Stomach (tissue), 8 donors: ENCODE measurements at regions not wholly inside any gene's neighbourhood (a gene's known extent, or its start where the extent isn't known, plus 50 kb on each side); places are given as distances from the start of the nearest gene placed in this dataset.

Source experiments
- DNase-seq, 2 donors: peaks; one replicate each; pipeline versions ENCODE4 v3.0.0 to v3.0.0-alpha.2; 2013 to 2019
- H3K27ac ChIP-seq, 5 donors: fragments of 200-600 bp in 4 of 5; sonication (generic) in 4 of 5; one replicate each; pipeline ENCODE4 v1.5.1; 2013 to 2019; ENCODE audit warnings: mild to moderate bottlenecking in 1 of 5, moderate library complexity in 1 of 5
- H3K27me3 ChIP-seq, 3 donors: fragments of 200-600 bp; sonication (generic); one replicate each; pipeline ENCODE4 v1.5.1; 2017 to 2019; ENCODE audit warnings: mixed run types in 1 of 3
- H3K36me3 ChIP-seq, 4 donors: fragments of 200-600 bp; sonication (generic); 1 replicate in 3 of 4; 2 replicates in 1 of 4; pipeline ENCODE4 v1.5.1; 2016 to 2019
- H3K4me1 ChIP-seq, 4 donors: fragments of 200-600 bp; sonication (generic); one replicate each; pipeline ENCODE4 v1.5.1; 2016 to 2019
- H3K4me3 ChIP-seq, 4 donors: fragments of 200-600 bp; sonication (generic) in 3 of 4; one replicate each; pipeline ENCODE4 v1.5.1; 2016 to 2019; ENCODE audit warnings: mild to moderate bottlenecking in 1 of 4
- H3K9me3 ChIP-seq, 4 donors: fragments of 200-600 bp; sonication (generic); one replicate each; pipeline ENCODE4 v1.5.1; 2016 to 2019
- EP300 ChIP-seq: sonication (generic); formaldehyde crosslinking; IDR thresholded peaks from one replicate; pipeline ENCODE4 v1.6.1; 2017; ENCODE audit warnings: antibody characterized with exemption
- POLR2A ChIP-seq, 4 donors: fragments of 450-650 bp; IDR thresholded peaks; one replicate each; pipeline ENCODE4 v1.6.1; 2016; ENCODE audit warnings: antibody characterized with exemption in 4 of 4, control low read depth in 2 of 4, mild to moderate bottlenecking in 1 of 4, moderate library complexity in 1 of 4
- POLR2AphosphoS5 ChIP-seq, 3 donors: sonication (generic); formaldehyde crosslinking; IDR thresholded peaks; one replicate each; pipeline ENCODE4 v1.6.1; 2016; ENCODE audit warnings: antibody characterized with exemption in 3 of 3
- WGBS, 5 donors: extraction: QIAGEN DNeasy Blood & Tissue Kit in 3 of 5; methylation state at CpG; one replicate each; pipeline versions ENCODE4 v1.1.5 to v1.1.7; 2013 to 2018; 5-methylcytosine and 5-hydroxymethylcytosine counted together
- intact Hi-C: fragments of 100-400 bp; cut with DNase I; formaldehyde crosslinking; loops from one replicate; pipeline ENCODE4 v1.15.1; 2023; ENCODE audit warnings: low total_unique reads
- small RNA-seq, 4 donors: library from RNA; depleted of rRNA; stranded (forward); fragments of <200 nt; gene quantifications; one replicate each; pipeline ENCODE3, GENCODE V24; 2016
- TF ChIP-seq, protein P1 (sequence below), 7 experiments: fragments of 450-650 bp in 4 of 7; fragments of 200-600 bp in 3 of 7; sonication (generic) in 3 of 7; IDR thresholded peaks; one replicate each; pipeline ENCODE4 v1.5.1; 2016 to 2019; ENCODE audit warnings: antibody characterized with exemption in 7 of 7, control low read depth in 2 of 7, mild to moderate bottlenecking in 1 of 7
- donor health status: healthy with polysubstance abuse.
- donor health status: Bipolar disorder and iron deficiency.
- donor health status: healthy.

DNA sequence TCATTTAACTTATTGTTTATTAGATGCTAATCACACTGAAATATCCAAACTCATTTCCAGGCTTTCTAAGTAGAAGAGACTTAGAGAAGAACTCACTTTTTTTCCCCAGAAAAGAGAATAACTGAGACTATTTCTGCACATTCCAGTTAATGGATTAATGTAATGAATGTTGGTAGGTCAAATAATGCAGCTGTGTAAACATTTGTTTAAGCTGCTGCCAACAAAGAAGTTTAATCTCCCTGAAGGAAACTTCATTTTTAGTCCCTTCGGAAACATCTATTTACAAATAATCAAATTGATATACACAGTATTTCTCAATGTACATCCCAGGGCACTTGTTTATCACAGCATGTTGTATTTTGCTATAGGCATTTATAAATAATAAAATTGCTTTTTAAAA lies 126.9 kb downstream of the KCNS3 start:
- no peaks in the 10 kb centered on the region for H3K36me3 ChIP-seq
- H3K4me3 ChIP-seq = no peak overlapping the region
- H3K9me3 ChIP-seq = peaks cover 0 to 9% (median 3%) of the 10 kb centered on the region in 4 donors
- peak in 1 of 2 donors; percentile 30 for DNase-seq
- peaks cover 0 to 11% (median 3%) of the 10 kb centered on the region in 4 donors for H3K4me1 ChIP-seq
- 12 to 33% (median 18%) methylated on average over 1 of the region's 1 CpG for WGBS, 5 donors
- no peak overlapping the region for H3K27ac ChIP-seq
- intact Hi-C loops = no loop called here
- no peaks in the 10 kb centered on the region for H3K27me3 ChIP-seq
- TF ChIP-seq, protein P1, sequence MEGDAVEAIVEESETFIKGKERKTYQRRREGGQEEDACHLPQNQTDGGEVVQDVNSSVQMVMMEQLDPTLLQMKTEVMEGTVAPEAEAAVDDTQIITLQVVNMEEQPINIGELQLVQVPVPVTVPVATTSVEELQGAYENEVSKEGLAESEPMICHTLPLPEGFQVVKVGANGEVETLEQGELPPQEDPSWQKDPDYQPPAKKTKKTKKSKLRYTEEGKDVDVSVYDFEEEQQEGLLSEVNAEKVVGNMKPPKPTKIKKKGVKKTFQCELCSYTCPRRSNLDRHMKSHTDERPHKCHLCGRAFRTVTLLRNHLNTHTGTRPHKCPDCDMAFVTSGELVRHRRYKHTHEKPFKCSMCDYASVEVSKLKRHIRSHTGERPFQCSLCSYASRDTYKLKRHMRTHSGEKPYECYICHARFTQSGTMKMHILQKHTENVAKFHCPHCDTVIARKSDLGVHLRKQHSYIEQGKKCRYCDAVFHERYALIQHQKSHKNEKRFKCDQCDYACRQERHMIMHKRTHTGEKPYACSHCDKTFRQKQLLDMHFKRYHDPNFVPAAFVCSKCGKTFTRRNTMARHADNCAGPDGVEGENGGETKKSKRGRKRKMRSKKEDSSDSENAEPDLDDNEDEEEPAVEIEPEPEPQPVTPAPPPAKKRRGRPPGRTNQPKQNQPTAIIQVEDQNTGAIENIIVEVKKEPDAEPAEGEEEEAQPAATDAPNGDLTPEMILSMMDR (IDR thresholded peaks at IDR 0.05) = no peak
- no peak for TF ChIP-seq POLR2A (IDR thresholded peaks at IDR 0.05)
- no peak for TF ChIP-seq EP300
- TF ChIP-seq POLR2AphosphoS5 (IDR thresholded peaks at IDR 0.05) = no peak

DNA sequence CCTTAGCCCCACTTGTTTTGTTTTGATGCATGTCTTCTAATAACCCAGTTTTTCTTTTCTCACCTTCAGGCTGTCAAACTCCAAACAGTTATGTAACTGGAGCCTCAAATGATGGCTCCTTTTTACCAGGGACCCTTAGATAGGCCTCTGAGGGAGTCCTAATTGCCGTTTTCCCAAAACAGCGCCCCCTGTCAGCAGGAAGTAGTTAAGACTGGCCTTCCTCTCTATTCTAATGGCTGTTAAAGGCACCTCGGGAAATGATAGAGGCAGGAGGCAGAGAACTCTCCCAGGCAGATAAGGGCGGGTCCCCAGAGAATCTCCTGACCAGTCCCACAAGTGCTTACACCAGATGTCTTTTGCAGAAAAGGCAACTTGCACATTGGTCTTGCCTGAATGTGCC lies 123.2 kb downstream of the KCNS3 start:
- no peak overlapping the region for H3K4me3 ChIP-seq
- no peaks in the 10 kb centered on the region for H3K36me3 ChIP-seq
- H3K27me3 ChIP-seq = no peaks in the 10 kb centered on the region
- intact Hi-C loops = no loop called here
- DNase-seq = no peak
- TF ChIP-seq, protein P1 (IDR thresholded peaks at IDR 0.05) = no peak
- TF ChIP-seq EP300 (no peak), POLR2AphosphoS5 (IDR thresholded peaks at IDR 0.05) (no peak), POLR2A (IDR thresholded peaks at IDR 0.05) (no peak)
- peaks cover 0 to 13% (median 2%) of the 10 kb centered on the region in 4 donors for H3K9me3 ChIP-seq
- H3K27ac ChIP-seq = no peak overlapping the region
- H3K4me1 ChIP-seq = peaks cover 0 to 11% (median 3%) of the 10 kb centered on the region in 4 donors
- 56 to 69% (median 57%) methylated on average over 4 of the region's 4 CpGs for WGBS, 5 donors

DNA sequence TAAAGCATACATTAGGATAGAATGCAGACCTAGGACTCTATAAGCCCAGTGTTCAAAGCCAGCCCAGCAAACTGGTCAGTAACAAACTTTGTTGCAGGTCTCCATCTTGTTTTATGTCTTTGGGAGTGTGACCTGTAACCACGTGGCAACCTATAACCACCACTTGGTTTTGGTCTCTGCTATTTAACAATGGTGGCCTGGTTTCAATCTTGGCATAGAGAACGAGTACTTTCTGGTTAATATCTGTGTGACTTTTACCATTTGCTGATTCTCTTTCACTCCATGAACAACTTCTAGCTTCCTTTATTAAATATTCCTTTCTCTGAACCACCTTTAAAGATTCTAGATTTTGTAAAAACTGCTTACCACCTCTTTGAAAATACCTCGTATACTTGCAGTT lies 118.5 kb downstream of the KCNS3 start:
- intact Hi-C loops = no loop called here
- Histone ChIP-seq H3K27me3 (no peaks in the 10 kb centered on the region), H3K9me3 (peaks cover 0 to 13% (median 2%) of the 10 kb centered on the region in 4 donors), H3K36me3 (no peaks in the 10 kb centered on the region), H3K27ac (no peak overlapping the region), H3K4me3 (no peak overlapping the region), H3K4me1 (no peaks in the 10 kb centered on the region)
- 62 to 82% (median 73%) methylated on average over 3 of the region's 3 CpGs for WGBS, 5 donors
- TF ChIP-seq POLR2A (IDR thresholded peaks at IDR 0.05) (no peak), EP300 (no peak)
- TF ChIP-seq, protein P1 (IDR thresholded peaks at IDR 0.05) = no peak
- no peak for DNase-seq

DNA sequence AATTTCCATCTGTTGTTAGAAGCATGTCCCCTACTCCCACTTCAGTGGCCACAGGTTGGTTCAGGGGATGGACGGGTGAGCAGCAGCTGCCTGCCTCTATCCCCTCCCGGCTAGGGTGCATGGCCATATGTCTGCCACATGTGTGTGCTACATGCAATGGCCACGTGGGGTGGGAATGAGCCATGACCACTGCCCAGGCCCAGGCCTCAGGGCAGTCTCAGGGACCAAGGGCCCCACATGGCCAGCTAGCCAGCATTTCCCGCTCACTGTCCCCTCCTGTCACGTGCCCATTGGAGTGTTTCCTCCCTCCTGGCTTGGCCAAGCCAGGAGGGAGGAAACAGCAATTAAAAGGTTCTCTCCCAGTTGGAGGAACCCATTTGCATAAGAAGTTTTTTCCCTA lies 117.1 kb downstream of the KCNS3 start:
- 78 to 85% (median 83%) methylated on average over 5 of the region's 5 CpGs for WGBS, 5 donors
- no peak for TF ChIP-seq POLR2A (IDR thresholded peaks at IDR 0.05)
- TF ChIP-seq POLR2AphosphoS5 (IDR thresholded peaks at IDR 0.05) = no peak
- TF ChIP-seq, protein P1 (IDR thresholded peaks at IDR 0.05) = no peak
- TF ChIP-seq EP300 = no peak
- intact Hi-C loops = no loop called here
- Histone ChIP-seq H3K27ac (no peak overlapping the region), H3K27me3 (no peaks in the 10 kb centered on the region), H3K36me3 (no peaks in the 10 kb centered on the region), H3K9me3 (peaks cover 0 to 13% (median 2%) of the 10 kb centered on the region in 4 donors), H3K4me1 (no peaks in the 10 kb centered on the region), H3K4me3 (no peak overlapping the region)
- no peak for DNase-seq

Small RNAs in the stretch of these regions (small RNA-seq; reads per million reads assigned to genes)
- gene RF00561 = 0 to 0.10 (median 0) reads per million in 4 donors
